T-helper 2 cell (primary cell): ENCODE measurements at regions not wholly inside any gene's neighbourhood (a gene's known extent, or its start where the extent isn't known, plus 50 kb on each side); places are given as distances from the start of the nearest gene placed in this dataset.

ENCODE experiments used
- DNase-seq, 5 experiments: peaks; one replicate each; pipeline versions ENCODE4 v3.0.0 to v3.0.0-alpha.2; 2012 to 2022

- DNase-seq = no peak
Observed at GRCh38 chr3:102605153-102605552, 170.3 kb downstream of the ZPLD1 start.

DNA sequence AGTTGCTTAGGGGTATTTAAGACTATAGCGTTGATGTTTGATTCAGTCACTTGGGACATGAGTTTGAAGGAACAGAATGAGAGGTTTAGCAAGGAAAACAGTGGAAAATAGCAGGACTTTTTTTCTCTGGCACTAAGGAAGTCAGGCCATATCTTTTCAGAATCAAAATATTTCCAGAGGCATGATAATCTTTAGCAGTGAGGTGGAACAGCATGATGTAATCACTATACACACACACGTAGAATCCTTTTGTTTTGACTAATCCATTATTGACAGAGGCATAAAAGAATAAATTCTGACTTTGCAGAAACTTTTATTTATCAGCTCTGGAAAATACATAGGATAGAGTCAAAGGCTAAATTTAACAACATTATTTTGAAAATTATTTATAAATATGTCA, 174.1 kb downstream of the ZPLD1 start:
- DNase-seq = no peak

DNA sequence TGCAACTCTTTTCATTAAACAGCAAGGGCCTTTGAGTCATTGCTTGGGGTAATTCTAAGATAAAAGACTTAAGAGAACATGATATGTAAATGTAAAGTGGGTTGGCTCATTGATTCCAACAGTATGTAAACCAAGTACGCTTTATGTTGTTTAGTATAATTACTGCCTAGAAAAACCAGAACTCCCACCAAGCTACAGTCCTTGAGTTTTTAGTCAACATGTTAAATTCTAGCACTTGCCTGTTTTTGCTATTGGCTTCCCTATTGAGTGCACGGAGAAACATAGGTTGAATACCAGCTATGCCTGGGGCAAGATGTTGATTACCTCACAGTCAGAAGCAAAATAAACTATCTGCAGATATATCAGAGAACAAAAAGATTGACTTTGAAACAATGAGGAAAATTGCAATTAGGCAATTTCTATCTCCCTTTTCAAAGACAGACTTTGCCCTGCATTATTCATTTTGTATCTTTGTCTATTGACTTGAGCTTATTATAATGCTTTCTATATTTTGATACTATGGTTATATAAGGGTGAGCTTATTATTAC, 179.3 kb downstream of the ZPLD1 start:
- no peak for DNase-seq

DNA sequence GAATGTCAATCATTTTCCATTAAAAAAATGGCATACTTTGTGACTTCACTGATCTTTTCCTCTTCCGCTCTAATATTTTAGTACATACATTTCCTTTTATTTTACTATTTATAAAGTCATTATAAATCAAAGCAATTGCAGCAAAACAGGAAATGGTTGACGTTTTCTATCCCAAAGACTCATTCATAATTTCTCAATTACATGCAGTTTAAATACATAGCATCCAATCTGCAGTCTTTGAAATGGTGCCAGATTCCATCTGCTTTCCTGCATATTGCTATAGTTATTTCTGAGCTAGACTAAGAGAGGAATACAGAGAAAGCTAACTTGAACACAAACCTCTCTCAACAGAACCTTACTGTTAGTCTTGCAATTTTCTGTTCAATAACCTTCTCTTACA, 179.8 kb downstream of the ZPLD1 start:
- DNase-seq = no peak

GRCh38 chr3:102617381-102617780, 182.6 kb downstream of the ZPLD1 start:
- DNase-seq = no peak

GRCh38 chr3:102619361-102619760, 184.5 kb downstream of the ZPLD1 start:
- no peak for DNase-seq

DNA sequence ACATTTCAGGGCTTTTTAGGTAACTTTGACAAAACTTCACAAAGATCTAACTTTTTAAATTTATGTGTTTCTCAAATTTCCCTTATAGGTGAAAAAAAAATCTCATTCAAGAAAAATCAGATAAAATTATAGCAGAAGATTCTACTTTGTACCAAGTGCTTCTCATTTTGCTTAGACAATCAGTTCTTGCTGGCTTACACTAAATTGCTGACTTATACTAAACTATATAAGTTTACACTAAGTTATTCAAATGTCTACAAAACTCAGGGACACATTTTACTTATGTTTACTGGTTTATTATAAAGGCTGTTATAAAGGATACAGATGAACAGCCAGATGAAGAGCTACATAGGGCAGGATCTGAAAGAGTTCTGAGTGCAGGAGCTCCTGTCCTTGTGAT, 195.1 kb downstream of the ZPLD1 start:
- DNase-seq = no peak

DNA sequence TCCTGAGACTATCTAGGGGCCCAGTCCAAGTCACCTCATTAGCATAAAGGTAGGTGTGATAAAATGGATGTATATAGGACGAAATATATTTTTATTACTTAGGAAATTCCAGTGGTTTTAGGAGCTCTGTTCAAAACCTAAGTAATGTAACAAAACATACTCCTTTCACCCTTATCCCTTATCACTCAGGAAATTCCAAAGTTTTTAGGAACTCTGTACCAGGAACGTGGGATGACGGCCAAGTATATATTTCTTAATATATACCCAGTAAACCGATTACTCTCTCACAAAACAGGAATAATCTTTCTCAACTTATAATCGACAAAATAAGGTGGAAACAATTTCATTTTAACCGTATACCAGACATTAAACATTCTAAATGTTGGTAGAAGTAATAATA, 195.7 kb downstream of the ZPLD1 start:
- DNase-seq = no peak

GRCh38 chr3:102643546-102643945, 208.7 kb downstream of the ZPLD1 start:
- DNase-seq = no peak

GRCh38 chr3:102646557-102646956, 211.7 kb downstream of the ZPLD1 start:
- no peak for DNase-seq

DNA sequence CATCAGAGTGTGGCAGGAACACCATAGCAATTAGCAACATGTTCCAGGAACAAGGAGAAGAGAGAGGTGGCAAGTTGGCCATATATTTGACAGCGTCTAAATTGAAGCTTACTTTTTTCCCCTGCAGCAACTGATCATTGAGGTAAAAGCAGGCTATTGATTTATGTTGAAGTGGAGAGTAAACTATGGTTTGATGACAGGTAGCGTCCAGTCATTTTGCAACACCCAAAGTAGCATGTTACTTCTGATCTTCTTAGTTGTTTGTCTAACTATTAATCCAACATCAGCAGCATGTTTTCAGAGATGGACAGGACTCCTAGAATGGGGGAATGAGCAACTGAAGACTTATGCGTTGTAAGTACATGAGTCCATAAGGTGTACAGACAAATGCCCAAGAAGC, 225.8 kb downstream of the ZPLD1 start:
- no peak for DNase-seq

- DNase-seq = no peak
Observed at GRCh38 chr3:102661707-102662497, 227.1 kb downstream of the ZPLD1 start.

- DNase-seq = no peak
Observed at GRCh38 chr3:102662498-102662772, 227.6 kb downstream of the ZPLD1 start.

DNA sequence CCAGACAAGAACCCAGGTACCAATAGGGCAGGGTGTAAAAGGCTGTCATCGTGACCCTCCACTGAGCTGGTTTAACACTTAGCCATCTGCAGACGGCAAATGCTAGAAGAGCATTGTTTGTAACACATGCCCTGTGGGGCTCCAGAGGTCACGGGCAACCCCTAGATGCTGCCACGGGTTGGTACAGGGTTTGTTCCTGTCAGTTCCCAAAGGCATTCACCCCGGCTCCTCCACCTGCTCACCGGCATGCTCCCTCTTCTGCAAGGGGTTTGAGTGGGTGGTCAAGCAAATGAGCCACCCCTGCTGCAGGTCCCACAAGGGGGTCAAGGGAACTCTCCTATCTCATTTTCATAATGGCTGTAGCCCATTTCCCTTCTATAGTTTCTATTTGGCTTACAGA, 229.3 kb downstream of the ZPLD1 start:
- DNase-seq = no peak

DNA sequence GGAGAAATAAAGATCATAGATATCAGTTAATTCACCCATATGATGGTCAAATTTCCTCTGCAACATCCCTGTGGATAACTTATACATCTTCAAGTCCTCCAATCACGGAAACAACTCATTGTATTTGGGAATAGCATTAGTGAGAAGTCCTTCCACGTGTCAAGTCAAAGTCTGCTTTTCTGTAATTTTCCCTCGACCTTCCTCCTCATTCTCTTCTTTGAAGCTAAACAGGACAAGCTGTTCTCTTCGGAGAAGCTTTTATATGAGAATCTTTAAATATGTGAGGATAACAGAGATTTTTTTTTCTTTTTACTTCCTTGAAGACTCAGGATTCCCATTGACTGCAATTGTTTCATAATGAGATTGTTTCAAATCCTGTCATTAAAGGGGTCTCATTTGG, 230.4 kb downstream of the ZPLD1 start:
- DNase-seq = no peak

DNA sequence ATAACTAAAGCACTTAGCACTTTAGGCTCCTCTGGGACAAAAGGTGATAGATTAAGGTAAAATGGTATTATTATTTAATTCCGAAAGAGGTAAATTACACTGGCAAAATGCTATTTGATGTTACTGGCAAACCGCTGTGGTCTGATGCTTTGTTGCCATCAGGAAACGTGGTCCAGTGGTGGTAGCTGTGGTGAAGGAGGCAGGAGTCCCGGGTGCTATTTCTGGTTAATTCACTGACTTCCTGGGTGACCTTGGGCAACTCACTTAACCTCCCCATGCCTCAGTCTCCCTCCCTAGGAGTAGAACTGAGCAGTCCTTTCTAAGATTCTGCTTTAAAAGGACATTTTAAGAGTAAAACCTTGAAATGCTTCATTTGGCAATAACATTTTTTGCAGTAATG, 233.4 kb downstream of the ZPLD1 start:
- no peak for DNase-seq

DNA sequence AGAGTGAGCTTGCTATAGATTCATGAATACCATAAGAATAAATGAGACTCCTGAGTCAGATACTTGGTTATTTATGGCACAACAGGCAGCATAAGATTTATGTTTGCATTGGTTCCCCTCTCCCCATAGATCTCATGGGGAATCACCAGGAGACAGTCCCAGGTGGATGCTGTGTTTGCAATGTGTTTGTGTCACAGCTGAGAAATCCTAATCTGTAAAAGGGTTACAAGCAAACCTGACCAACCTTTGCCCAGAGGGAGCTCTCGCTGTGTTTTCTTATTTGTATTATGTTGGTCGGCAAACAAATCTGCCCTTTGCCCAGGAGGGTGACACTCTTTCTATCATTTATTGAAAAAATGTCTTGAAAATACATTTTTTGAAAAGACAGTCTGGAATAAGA, 236.2 kb downstream of the ZPLD1 start:
- DNase-seq = no peak

DNA sequence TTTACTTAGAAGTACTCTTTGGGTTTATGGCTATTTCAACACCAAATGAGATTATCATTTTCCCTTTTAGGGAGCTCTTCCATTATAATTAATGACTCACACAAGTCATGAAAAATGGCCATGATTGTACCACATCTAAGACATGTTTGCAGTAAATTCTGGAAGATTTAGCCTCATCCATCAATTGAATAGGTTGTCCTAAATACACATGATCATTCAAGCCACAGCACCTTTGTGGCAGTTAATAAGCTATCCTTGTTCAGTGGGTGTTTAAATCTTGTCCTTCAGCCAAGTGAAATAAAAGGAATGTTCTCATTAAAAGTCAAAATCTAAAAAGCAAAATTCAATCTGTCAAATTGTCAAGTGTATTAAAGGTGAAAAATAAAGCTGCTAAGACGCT, 237.5 kb downstream of the ZPLD1 start:
- DNase-seq = no peak

- DNase-seq = peak in 4 of 5 experiments; percentile 8 to 59 (median 20)
Observed at GRCh38 chr3:102673271-102674115, 238.7 kb downstream of the ZPLD1 start.

DNA sequence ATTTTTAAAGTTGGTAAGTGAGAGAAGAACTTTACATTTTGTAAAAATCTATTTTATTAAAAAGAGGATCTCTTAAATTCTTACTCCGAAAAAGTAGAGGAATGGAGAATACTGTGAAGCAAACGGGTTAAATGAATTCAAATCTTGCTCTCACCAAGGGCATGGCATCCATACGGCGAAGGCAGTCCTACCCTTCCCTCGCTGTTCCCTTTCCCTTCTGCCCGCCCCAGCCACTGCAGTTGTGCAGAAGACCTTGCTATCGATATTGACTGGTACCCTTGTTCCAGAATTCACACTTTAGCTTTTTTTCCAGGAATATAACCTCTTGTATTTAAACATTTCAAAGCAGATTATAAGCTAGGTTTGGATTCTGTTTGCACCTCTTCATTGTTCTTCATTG, 239.5 kb downstream of the ZPLD1 start:
- no peak for DNase-seq

DNA sequence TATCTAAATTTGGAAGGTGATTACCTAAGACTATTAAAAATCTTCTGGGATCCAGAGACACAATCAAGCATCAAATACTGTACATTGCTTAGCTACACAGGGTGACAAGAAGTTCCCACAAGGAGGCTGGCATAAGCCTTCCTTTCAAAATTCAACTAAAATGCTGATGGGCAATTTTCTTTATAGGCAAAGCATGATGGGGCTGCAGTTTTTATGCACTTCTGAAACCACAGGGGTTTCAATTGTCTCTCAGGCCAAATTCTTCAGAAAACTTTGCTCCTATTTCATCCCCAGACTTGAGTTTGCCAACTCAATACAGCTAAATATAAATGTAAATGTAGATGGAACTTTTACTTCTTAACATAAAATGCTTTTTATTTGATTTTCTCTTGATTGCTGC, 241.6 kb downstream of the ZPLD1 start:
- no peak for DNase-seq

DNA sequence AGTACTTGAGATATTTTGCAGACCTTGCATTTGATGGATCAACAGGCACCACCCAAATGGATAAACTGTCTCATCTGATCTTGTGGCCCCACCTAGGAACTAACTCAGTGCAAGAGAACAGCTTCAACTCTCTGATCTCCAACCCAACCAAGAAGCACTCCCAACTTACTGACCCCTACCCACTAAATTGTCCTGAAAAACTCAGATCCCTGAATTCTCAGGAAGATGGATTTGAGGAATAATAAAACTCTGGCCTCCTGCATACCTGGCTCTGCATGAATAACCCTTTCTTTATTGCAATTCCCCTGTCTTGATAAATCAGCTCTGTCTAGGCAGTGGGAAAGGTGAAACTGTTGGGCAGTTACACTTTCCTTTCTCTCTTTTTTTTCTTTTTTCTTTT, 247.9 kb downstream of the ZPLD1 start:
- DNase-seq = no peak

GRCh38 chr3:102686792-102687191, 252.0 kb downstream of the ZPLD1 start:
- no peak for DNase-seq
